ENCODE measurements at regions not wholly inside any gene's neighbourhood (a gene's known extent, or its start where the extent isn't known, plus 50 kb on each side); places are given as distances from the start of the nearest gene placed in this dataset.

GRCh38 chr4:186886759-186887158, 163.1 kb upstream of the FAT1 start:
- DNase-seq, result no peak

GRCh38 chr4:186887291-186887700, 163.6 kb upstream of the FAT1 start:
- DNase-seq, result no peak

- DNase-seq, result no peak
These were observed 164.1 kb upstream of the FAT1 start for GRCh38 chr4:186887752-186888151.

- no peak for DNase-seq
These were observed 166.4 kb upstream of the FAT1 start for GRCh38 chr4:186889876-186890643.

GRCh38 chr4:186891859-186892486, 168.3 kb upstream of the FAT1 start:
- no peak for DNase-seq

GRCh38 chr4:186898367-186898766, 174.7 kb upstream of the FAT1 start:
- DNase-seq, result no peak

- DNase-seq, result no peak
These were observed 176.7 kb upstream of the FAT1 start for GRCh38 chr4:186900232-186900900.

GRCh38 chr4:186900984-186901383, 177.3 kb upstream of the FAT1 start:
- no peak for DNase-seq

GRCh38 chr4:186901850-186902249, 178.2 kb upstream of the FAT1 start:
- DNase-seq, result no peak

- DNase-seq, result no peak
These were observed 178.7 kb upstream of the FAT1 start for GRCh38 chr4:186902361-186902760.

- DNase-seq, result no peak
These were observed 180.4 kb upstream of the FAT1 start for GRCh38 chr4:186904101-186904500.

GRCh38 chr4:186906722-186907121, 183.1 kb upstream of the FAT1 start:
- DNase-seq, result no peak

GRCh38 chr4:186910385-186910784, 186.7 kb upstream of the FAT1 start:
- DNase-seq, result no peak

- no peak for DNase-seq
These were observed 188.9 kb upstream of the FAT1 start for GRCh38 chr4:186912606-186913005.

- no peak for DNase-seq
These were observed 192.2 kb upstream of the FAT1 start for GRCh38 chr4:186915816-186916215.

- no peak for DNase-seq
These were observed 193.5 kb upstream of the FAT1 start for GRCh38 chr4:186917136-186917535.

- DNase-seq, result no peak
These were observed 194.8 kb upstream of the FAT1 start for GRCh38 chr4:186918466-186918865.

GRCh38 chr4:186919340-186919739, 195.7 kb upstream of the FAT1 start:
- no peak for DNase-seq

GRCh38 chr4:186920483-186920882, 196.8 kb upstream of the FAT1 start:
- DNase-seq, result no peak

GRCh38 chr4:186920992-186921391, 197.3 kb upstream of the FAT1 start:
- DNase-seq, result no peak

GRCh38 chr4:186924723-186925122, 201.1 kb upstream of the FAT1 start:
- no peak for DNase-seq

- no peak for DNase-seq
These were observed 204.0 kb upstream of the FAT1 start for GRCh38 chr4:186927624-186928023.

- DNase-seq, result no peak
These were observed 206.4 kb upstream of the FAT1 start for GRCh38 chr4:186930024-186930423.

Data from anterior cingulate cortex (tissue), 58 donors.